Liver (tissue), 8 donors: ENCODE measurements at regions not wholly inside any gene's neighbourhood (a gene's known extent, or its start where the extent isn't known, plus 50 kb on each side); places are given as distances from the start of the nearest gene placed in this dataset.

ENCODE experiments used
- DNase-seq: peaks from one replicate; pipeline ENCODE4 v3.0.0-alpha.2; 2017; ENCODE audit warnings: low spot score
- H3K27ac ChIP-seq, 2 donors: one replicate each; pipeline ENCODE4 v1.7.0; 2013; ENCODE audit warnings: inconsistent platforms in 2 of 2, low read length in 2 of 2, control low read depth in 1 of 2, low read depth in 1 of 2, mild to moderate bottlenecking in 1 of 2
- H3K27me3 ChIP-seq, 4 donors: one replicate each; pipeline versions ENCODE4 v1.6.1 to v1.7.0; 2013; ENCODE audit warnings: low read length in 3 of 4, inconsistent platforms in 1 of 4, mild to moderate bottlenecking in 1 of 4, moderate library complexity in 1 of 4; ENCODE audit not compliant: control insufficient read depth in 4 of 4, insufficient read depth in 4 of 4
- H3K36me3 ChIP-seq, 4 donors: one replicate each; pipeline versions ENCODE4 v1.6.1 to v1.7.0; 2013; ENCODE audit warnings: low read length in 3 of 4, mild to moderate bottlenecking in 3 of 4, low read depth in 1 of 4, moderate library complexity in 1 of 4; ENCODE audit not compliant: control insufficient read depth in 4 of 4, insufficient read depth in 3 of 4
- H3K4me1 ChIP-seq, 4 donors: one replicate each; pipeline versions ENCODE4 v1.6.1 to v1.7.0; 2013; ENCODE audit warnings: low read length in 3 of 4, mild to moderate bottlenecking in 3 of 4, moderate library complexity in 1 of 4; ENCODE audit not compliant: control insufficient read depth in 4 of 4, insufficient read depth in 4 of 4
- H3K4me3 ChIP-seq, 3 donors: one replicate each; pipeline versions ENCODE4 v1.6.1 to v1.7.0; 2013; ENCODE audit warnings: low read length in 3 of 3, control low read depth in 1 of 3, low read depth in 1 of 3, mild to moderate bottlenecking in 1 of 3
- H3K9ac ChIP-seq, 2 donors: one replicate each; pipeline ENCODE4 v1.7.0; 2013; ENCODE audit warnings: low read length in 2 of 2, mild to moderate bottlenecking in 2 of 2, moderate library complexity in 2 of 2, control low read depth in 1 of 2, low read depth in 1 of 2
- H3K9me3 ChIP-seq, 4 donors: one replicate each; pipeline versions ENCODE4 v1.6.1 to v1.7.0; 2013; ENCODE audit warnings: low read length in 3 of 4; ENCODE audit not compliant: control insufficient read depth in 4 of 4
- CTCF ChIP-seq: fragments of 150-350 bp; IDR thresholded peaks from 2 replicates; pipeline ENCODE4 v1.5.1; 2017; ENCODE audit warnings: improper control_type of control experiment, low read depth, low read length; ENCODE audit not compliant: missing input control
- EGR1 ChIP-seq, 2 donors: IDR thresholded peaks; 2 replicates each; pipeline ENCODE4 v1.6.1; 2016 to 2018; ENCODE audit warnings: antibody characterized with exemption in 2 of 2, low read depth in 2 of 2
- FOXA1 ChIP-seq: IDR thresholded peaks from 2 replicates; pipeline ENCODE4 v1.6.1; 2016; ENCODE audit warnings: antibody characterized with exemption
- FOXA2 ChIP-seq: IDR thresholded peaks from 2 replicates; pipeline ENCODE4 v1.6.1; 2016; ENCODE audit warnings: antibody characterized with exemption
- GABPA ChIP-seq, 2 donors: IDR thresholded peaks in 1 of 2; conservative IDR thresholded peaks in 1 of 2; 2 replicates each; pipeline ENCODE4 v1.6.1; 2016; ENCODE audit warnings: antibody characterized with exemption in 2 of 2, mild to moderate bottlenecking in 1 of 2, moderate library complexity in 1 of 2
- HNF4A ChIP-seq, 2 donors: conservative IDR thresholded peaks; 2 replicates each; pipeline ENCODE4 v1.6.1; 2016; ENCODE audit warnings: antibody characterized with exemption in 2 of 2, mild to moderate bottlenecking in 2 of 2
- HNF4G ChIP-seq: IDR thresholded peaks from 2 replicates; pipeline ENCODE4 v1.6.1; 2016; ENCODE audit warnings: antibody characterized with exemption
- JUND ChIP-seq, 2 donors: IDR thresholded peaks; 2 replicates each; pipeline ENCODE4 v1.6.1; 2016; ENCODE audit warnings: antibody characterized with exemption in 2 of 2
- MAX ChIP-seq: IDR thresholded peaks from 2 replicates; pipeline ENCODE4 v1.6.1; 2016; ENCODE audit warnings: antibody characterized with exemption
- NR2F2 ChIP-seq: IDR thresholded peaks from 2 replicates; pipeline ENCODE4 v1.6.1; 2016; ENCODE audit warnings: antibody characterized with exemption
- RAD21 ChIP-seq, 2 donors: IDR thresholded peaks; 2 replicates each; pipeline ENCODE4 v1.6.1; 2016; ENCODE audit warnings: antibody characterized with exemption in 2 of 2, mild to moderate bottlenecking in 2 of 2
- REST ChIP-seq: IDR thresholded peaks from 2 replicates; pipeline ENCODE4 v1.6.1; 2016; ENCODE audit warnings: antibody characterized with exemption, mild to moderate bottlenecking
- RXRA ChIP-seq, 2 donors: IDR thresholded peaks; 2 replicates each; pipeline ENCODE4 v1.6.1; 2017 to 2018; ENCODE audit warnings: antibody characterized with exemption in 2 of 2, mild to moderate bottlenecking in 1 of 2
- SP1 ChIP-seq: IDR thresholded peaks from 2 replicates; pipeline ENCODE4 v1.6.1; 2018; ENCODE audit warnings: antibody characterized with exemption, mild to moderate bottlenecking
- TAF1 ChIP-seq: conservative IDR thresholded peaks from 2 replicates; pipeline ENCODE4 v1.6.1; 2016; ENCODE audit warnings: antibody characterized with exemption, mild to moderate bottlenecking
- YY1 ChIP-seq: IDR thresholded peaks from 2 replicates; pipeline ENCODE4 v1.6.1; 2016; ENCODE audit warnings: antibody characterized with exemption, mild to moderate bottlenecking
- ZBTB33 ChIP-seq: IDR thresholded peaks from 2 replicates; pipeline ENCODE4 v1.6.1; 2016; ENCODE audit warnings: antibody characterized with exemption
- WGBS: extraction: QIAGEN DNeasy Blood & Tissue Kit; methylation state at CpG from one replicate; pipeline ENCODE4 v1.1.7; 2013; 5-methylcytosine and 5-hydroxymethylcytosine counted together
- TF ChIP-seq, protein P1 (sequence below): IDR thresholded peaks from 2 replicates; pipeline ENCODE4 v1.6.1; 2016; ENCODE audit warnings: antibody characterized with exemption
- donor health status: healthy.
- donor health status: healthy.
- donor health status: healthy.
- donor health status: healthy.
- donor health status: healthy.

DNA sequence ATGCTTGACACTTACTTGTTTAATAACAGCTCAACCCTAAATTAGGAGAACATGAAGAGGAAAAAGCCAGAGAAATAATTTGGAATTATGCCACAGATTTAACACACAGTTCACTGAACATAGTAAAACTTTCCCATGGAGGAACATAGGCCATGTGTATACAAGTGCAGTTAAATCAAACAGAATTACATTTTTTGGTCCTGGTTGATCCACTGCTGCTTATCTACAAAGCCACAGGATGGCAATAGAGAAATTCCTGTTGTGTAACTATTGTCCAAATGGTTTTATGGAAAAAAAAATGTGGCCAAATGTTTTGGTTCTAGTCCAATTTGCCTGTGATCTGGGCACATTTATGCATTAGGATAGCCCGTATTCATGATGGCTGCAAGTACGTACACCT lies 136.8 kb downstream of the ALDH8A1 start:
- Histone ChIP-seq H3K9me3 (no peaks in the 10 kb centered on the region), H3K27ac (no peak overlapping the region), H3K4me3 (no peak overlapping the region), H3K4me1 (no peaks in the 10 kb centered on the region), H3K9ac (no peak overlapping the region), H3K27me3 (no peaks in the 10 kb centered on the region), H3K36me3 (no peaks in the 10 kb centered on the region)
- TF ChIP-seq SP1 (no peak), ZBTB33 (no peak), EGR1 (IDR thresholded peaks at IDR 0.05; ENCODE audit: low read depth in 2 of 2) (no peak), RXRA (IDR thresholded peaks at IDR 0.05) (no peak), RAD21 (IDR thresholded peaks at IDR 0.05) (no peak), NR2F2 (no peak), CTCF (no peak), MAX (no peak), FOXA2 (no peak), YY1 (no peak), JUND (IDR thresholded peaks at IDR 0.05) (no peak), GABPA (IDR thresholded peaks at IDR 0.05 in 1 of 2, conservative IDR thresholded peaks at IDR 0.05 in 1 of 2) (no peak), TAF1 (no peak), FOXA1 (no peak), REST (no peak), HNF4G (no peak), HNF4A (conservative IDR thresholded peaks at IDR 0.05) (no peak)
- TF ChIP-seq, protein P1, sequence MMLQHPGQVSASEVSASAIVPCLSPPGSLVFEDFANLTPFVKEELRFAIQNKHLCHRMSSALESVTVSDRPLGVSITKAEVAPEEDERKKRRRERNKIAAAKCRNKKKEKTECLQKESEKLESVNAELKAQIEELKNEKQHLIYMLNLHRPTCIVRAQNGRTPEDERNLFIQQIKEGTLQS: no peak
- 98% methylated on average over 2 of the region's 2 CpGs for WGBS
- DNase-seq: no peak

DNA sequence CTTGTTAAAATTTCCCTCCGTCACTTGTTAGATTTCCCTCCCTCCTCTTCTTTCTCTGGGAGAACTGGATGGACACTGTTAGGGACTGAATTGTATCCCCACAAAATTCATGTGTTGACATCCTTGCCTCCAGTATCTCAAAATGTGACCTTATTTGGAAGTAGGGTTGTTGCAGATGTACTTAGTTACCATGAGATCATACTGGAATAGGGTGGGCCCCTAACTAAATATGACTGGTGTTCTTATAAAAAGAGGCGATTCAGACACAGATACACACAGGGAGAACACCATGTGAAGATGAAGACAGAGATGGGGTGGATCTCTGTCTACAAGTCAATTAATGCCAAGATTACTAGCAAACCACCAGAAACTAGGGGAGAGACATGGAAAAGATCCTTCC lies 139.5 kb downstream of the ALDH8A1 start:
- Histone ChIP-seq H3K4me1 (no peaks in the 10 kb centered on the region), H3K36me3 (no peaks in the 10 kb centered on the region), H3K27me3 (no peaks in the 10 kb centered on the region), H3K9me3 (no peaks in the 10 kb centered on the region), H3K9ac (no peak overlapping the region), H3K27ac (no peak overlapping the region), H3K4me3 (no peak overlapping the region)
- DNase-seq: no peak
- WGBS: 98% methylated on average over 2 of the region's 2 CpGs
- no peak for TF ChIP-seq EGR1 (IDR thresholded peaks at IDR 0.05; ENCODE audit: low read depth in 2 of 2)
- TF ChIP-seq CTCF: no peak
- no peak for TF ChIP-seq FOXA1
- no peak for TF ChIP-seq YY1
- no peak for TF ChIP-seq GABPA (IDR thresholded peaks at IDR 0.05 in 1 of 2, conservative IDR thresholded peaks at IDR 0.05 in 1 of 2)
- TF ChIP-seq, protein P1: no peak
- no peak for TF ChIP-seq MAX
- TF ChIP-seq ZBTB33: no peak
